Neural progenitor cell (in vitro differentiated cells): ENCODE measurements at regions not wholly inside any gene's neighbourhood (a gene's known extent, or its start where the extent isn't known, plus 50 kb on each side); places are given as distances from the start of the nearest gene placed in this dataset.

Experiments
- EZH2 ChIP-seq: fragments of 200-600 bp; sonication (generic); IDR thresholded peaks from 2 replicates; pipeline ENCODE4 v1.6.1; 2017; ENCODE audit warnings: antibody characterized with exemption, mild to moderate bottlenecking, moderate library complexity
- TF ChIP-seq, protein P1 (sequence below): fragments of 200-600 bp; sonication (generic); IDR thresholded peaks from 2 replicates; pipeline ENCODE4 v1.5.1; 2017; ENCODE audit warnings: antibody characterized with exemption, mild to moderate bottlenecking

DNA sequence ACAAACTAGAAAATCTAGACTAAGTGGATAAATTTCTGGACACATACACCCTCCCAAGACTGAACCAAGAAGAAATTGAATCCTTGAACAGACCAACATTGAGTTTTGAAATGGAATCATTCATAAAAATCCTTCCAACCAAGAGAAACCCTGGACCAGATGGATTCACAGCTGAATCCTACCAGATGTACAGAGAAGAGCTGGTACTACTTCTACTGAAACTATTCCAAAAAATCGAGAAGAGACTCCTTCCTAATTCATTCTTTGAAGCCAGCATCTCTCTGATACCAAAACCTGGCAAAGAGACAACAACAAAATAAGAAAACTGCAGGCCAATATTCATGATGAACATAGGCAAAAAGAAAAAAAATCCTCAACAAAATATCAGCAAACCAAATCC, 227.4 kb downstream of the RPAP3 start:
- TF ChIP-seq, protein P1, sequence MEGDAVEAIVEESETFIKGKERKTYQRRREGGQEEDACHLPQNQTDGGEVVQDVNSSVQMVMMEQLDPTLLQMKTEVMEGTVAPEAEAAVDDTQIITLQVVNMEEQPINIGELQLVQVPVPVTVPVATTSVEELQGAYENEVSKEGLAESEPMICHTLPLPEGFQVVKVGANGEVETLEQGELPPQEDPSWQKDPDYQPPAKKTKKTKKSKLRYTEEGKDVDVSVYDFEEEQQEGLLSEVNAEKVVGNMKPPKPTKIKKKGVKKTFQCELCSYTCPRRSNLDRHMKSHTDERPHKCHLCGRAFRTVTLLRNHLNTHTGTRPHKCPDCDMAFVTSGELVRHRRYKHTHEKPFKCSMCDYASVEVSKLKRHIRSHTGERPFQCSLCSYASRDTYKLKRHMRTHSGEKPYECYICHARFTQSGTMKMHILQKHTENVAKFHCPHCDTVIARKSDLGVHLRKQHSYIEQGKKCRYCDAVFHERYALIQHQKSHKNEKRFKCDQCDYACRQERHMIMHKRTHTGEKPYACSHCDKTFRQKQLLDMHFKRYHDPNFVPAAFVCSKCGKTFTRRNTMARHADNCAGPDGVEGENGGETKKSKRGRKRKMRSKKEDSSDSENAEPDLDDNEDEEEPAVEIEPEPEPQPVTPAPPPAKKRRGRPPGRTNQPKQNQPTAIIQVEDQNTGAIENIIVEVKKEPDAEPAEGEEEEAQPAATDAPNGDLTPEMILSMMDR, result no peak
- no peak for TF ChIP-seq EZH2
